ENCODE measurements at regions not wholly inside any gene's neighbourhood (a gene's known extent, or its start where the extent isn't known, plus 50 kb on each side); places are given as distances from the start of the nearest gene placed in this dataset.

GRCh38 chr2:195308163-195308562 is 348.9 kb upstream of the SLC39A10 start:
- TF ChIP-seq ATF6 (CRISPR knock-in tag; IDR thresholded peaks at IDR 0.05) (no peak), SMAD4 (CRISPR knock-in tag; IDR thresholded peaks at IDR 0.05) (no peak), CTCF (IDR thresholded peaks at IDR 0.05) (no peak), TP53 (CRISPR knock-in tag; IDR thresholded peaks at IDR 0.05) (no peak), PRRX2 (CRISPR knock-in tag; IDR thresholded peaks at IDR 0.05) (no peak), SMAD3 (CRISPR knock-in tag; IDR thresholded peaks at IDR 0.05; ENCODE audit: borderline replicate concordance) (no peak), TCF7 (CRISPR knock-in tag; IDR thresholded peaks at IDR 0.05; ENCODE audit: low read depth) (no peak), ZNF121 (CRISPR knock-in tag; IDR thresholded peaks at IDR 0.05) (no peak)

Data from WTC11 (cell line).